ENCODE measurements at regions not wholly inside any gene's neighbourhood (a gene's known extent, or its start where the extent isn't known, plus 50 kb on each side); places are given as distances from the start of the nearest gene placed in this dataset.

- TF ChIP-seq POLR2A (IDR thresholded peaks at IDR 0.05) (no peak), CTCF (IDR thresholded peaks at IDR 0.05) (no peak)
Measured at GRCh38 chrX:113548308-113549015, 707.8 kb upstream of the AMOT start.

Data from prostate gland (tissue), 2 donors.